Neuronal stem cell (in vitro differentiated cells): ENCODE measurements at regions not wholly inside any gene's neighbourhood (a gene's known extent, or its start where the extent isn't known, plus 50 kb on each side); places are given as distances from the start of the nearest gene placed in this dataset.
A peak's percentile ranks its signal among the peaks of the same experiment; 100 is the strongest.

Experiments used
- DNase-seq: peaks from one replicate; pipeline ENCODE4 v3.0.0-alpha.2; 2013; ENCODE audit warnings: low spot score
- H2AFZ ChIP-seq: one replicate; pipeline ENCODE4 v1.6.1; 2013; ENCODE audit warnings: mild to moderate bottlenecking, low read length, inconsistent platforms
- H2AK5ac ChIP-seq: 2 replicates; pipeline ENCODE4 v1.6.1; 2013; ENCODE audit warnings: low read depth, mild to moderate bottlenecking, inconsistent platforms, low read length, moderate library complexity, mixed read lengths
- H2BK120ac ChIP-seq: 2 replicates; pipeline ENCODE4 v1.6.1; 2013; ENCODE audit warnings: low read depth, mild to moderate bottlenecking, inconsistent platforms, low read length, moderate library complexity, mixed read lengths
- H2BK12ac ChIP-seq: one replicate; pipeline ENCODE4 v1.6.1; 2013; ENCODE audit warnings: low read length, inconsistent platforms
- H2BK15ac ChIP-seq: 2 replicates; pipeline ENCODE4 v1.6.1; 2013; ENCODE audit warnings: mild to moderate bottlenecking, low read length, inconsistent platforms, mixed read lengths
- H2BK5ac ChIP-seq: one replicate; pipeline ENCODE4 v1.6.1; 2013; ENCODE audit warnings: inconsistent platforms, mild to moderate bottlenecking, low read length, moderate library complexity
- H3K14ac ChIP-seq: one replicate; pipeline ENCODE4 v1.6.1; 2013; ENCODE audit warnings: low read length, inconsistent platforms
- H3K18ac ChIP-seq: 2 replicates; pipeline ENCODE4 v1.6.1; 2013; ENCODE audit warnings: low read length, inconsistent platforms
- H3K23ac ChIP-seq: 2 replicates; pipeline ENCODE4 v1.6.1; 2013; ENCODE audit warnings: low read depth, mild to moderate bottlenecking, mixed read lengths, low read length, inconsistent platforms; ENCODE audit not compliant: poor library complexity
- H3K27ac ChIP-seq: replicated peaks from 3 replicates; pipeline ENCODE4 v1.5.1; 2013; ENCODE audit warnings: low read length, inconsistent platforms
- H3K27me3 ChIP-seq, 3 experiments: 2 replicates each; pipeline ENCODE4 v1.6.1; 2013; ENCODE audit warnings: low read length in 3 of 3, mild to moderate bottlenecking in 2 of 3, inconsistent platforms in 1 of 3, low read depth in 1 of 3, mixed read lengths in 1 of 3, moderate library complexity in 1 of 3; ENCODE audit not compliant: control insufficient read depth in 3 of 3, insufficient read depth in 3 of 3
- H3K36me3 ChIP-seq, 2 donors: replicated peaks in 1 of 2; 2 replicates each; pipeline ENCODE4 v1.6.1; 2013; ENCODE audit warnings: low read length in 2 of 2; ENCODE audit not compliant: control insufficient read depth in 2 of 2, insufficient read depth in 2 of 2
- H3K4ac ChIP-seq: 2 replicates; pipeline ENCODE4 v1.6.1; 2013; ENCODE audit warnings: inconsistent platforms, mild to moderate bottlenecking, low read length, moderate library complexity
- H3K4me1 ChIP-seq, 2 donors: 1 replicate in 1 of 2; 2 replicates in 1 of 2; pipeline ENCODE4 v1.6.1; 2013; ENCODE audit warnings: low read length in 2 of 2, low read depth in 1 of 2; ENCODE audit not compliant: control insufficient read depth in 2 of 2, insufficient read depth in 1 of 2
- H3K4me2 ChIP-seq: one replicate; pipeline ENCODE4 v1.6.1; 2013; ENCODE audit warnings: mild to moderate bottlenecking, low read length, inconsistent platforms; ENCODE audit not compliant: insufficient read depth, poor library complexity, severe bottlenecking
- H3K4me3 ChIP-seq, 2 donors: 2 replicates each; pipeline ENCODE4 v1.5.1; 2013; ENCODE audit warnings: low read length in 2 of 2, mild to moderate bottlenecking in 2 of 2, inconsistent platforms in 1 of 2, moderate library complexity in 1 of 2
- H3K79me1 ChIP-seq: one replicate; pipeline ENCODE4 v1.6.1; 2013; ENCODE audit warnings: low read depth, mild to moderate bottlenecking, inconsistent platforms, low read length, moderate library complexity
- H3K9ac ChIP-seq: one replicate; pipeline ENCODE4 v1.6.1; 2013; ENCODE audit warnings: mild to moderate bottlenecking, low read depth, low read length, inconsistent platforms; ENCODE audit not compliant: poor library complexity
- H3K9me3 ChIP-seq, 2 donors: replicated peaks in 1 of 2; 2 replicates each; pipeline versions ENCODE3 to v1.6.1; 2013; ENCODE audit warnings: low read length in 2 of 2, mild to moderate bottlenecking in 2 of 2, inconsistent platforms in 1 of 2, low read depth in 1 of 2, mixed read lengths in 1 of 2, moderate library complexity in 1 of 2; ENCODE audit not compliant: control insufficient read depth in 2 of 2, insufficient read depth in 1 of 2
- H4K8ac ChIP-seq: one replicate; pipeline ENCODE4 v1.6.1; 2013; ENCODE audit warnings: low read depth, mild to moderate bottlenecking, inconsistent platforms, low read length, moderate library complexity
- H4K91ac ChIP-seq: one replicate; pipeline ENCODE4 v1.6.1; 2013; ENCODE audit warnings: low read length, low read depth, mild to moderate bottlenecking, inconsistent platforms; ENCODE audit not compliant: poor library complexity
- WGBS, 2 donors: extraction: QIAGEN DNeasy Blood & Tissue Kit; methylation state at CpG; one replicate each; pipeline ENCODE4 v1.1.7; 2013; ENCODE audit warnings: missing lambda C conversion rate in 2 of 2, mixed read lengths in 1 of 2; ENCODE audit not compliant: insufficient read length in 2 of 2, insufficient replicate concordance in 1 of 2; ENCODE audit errors: extremely low coverage in 2 of 2; 5-methylcytosine and 5-hydroxymethylcytosine counted together

DNA sequence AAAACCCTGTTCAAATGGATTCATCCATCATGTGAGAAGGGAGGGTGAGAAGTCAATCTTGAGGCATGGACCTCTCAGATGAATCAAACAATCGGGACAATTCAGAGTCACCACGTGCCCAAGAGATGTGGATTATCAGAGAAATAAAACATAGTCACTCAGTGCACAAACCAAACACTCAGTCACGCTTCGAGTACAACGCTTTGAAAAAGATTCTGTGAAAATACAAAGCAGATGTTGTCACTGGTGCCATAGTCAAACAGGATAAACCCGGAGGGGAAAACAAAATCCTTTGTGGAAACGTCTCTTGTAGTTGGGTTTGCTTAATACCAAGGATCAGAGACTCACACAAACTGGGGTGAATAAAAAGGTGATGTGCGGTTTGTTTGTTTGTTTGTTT is 188.4 kb downstream of the RRAGC start:
- Histone ChIP-seq H3K9ac (no peak overlapping the region), H2BK12ac (no peak overlapping the region), H3K27ac (no peak overlapping the region), H3K23ac (no peak overlapping the region), H2BK5ac (no peak overlapping the region), H3K4me1 (no peaks in the 10 kb centered on the region), H2BK120ac (no peak overlapping the region), H2BK15ac (no peak overlapping the region), H3K36me3 (no peaks in the 10 kb centered on the region), H4K8ac (no peak overlapping the region), H3K79me1 (no peaks in the 10 kb centered on the region), H3K4me2 (no peak overlapping the region), H3K18ac (no peak overlapping the region), H3K4ac (no peak overlapping the region), H3K14ac (no peak overlapping the region), H3K4me3 (no peak overlapping the region), H3K27me3 (peaks cover 0 to 2% (median 0%) of the 10 kb centered on the region in 3 experiments), H2AK5ac (no peak overlapping the region), H4K91ac (no peak overlapping the region), H2AFZ (no peak overlapping the region), H3K9me3 (peaks cover 0 to 2% of the 10 kb centered on the region in 2 donors)
- DNase-seq, result no peak
- 100% methylated on average over 1 of the region's 8 CpGs; no CpG with 5 or more reads in 1 of the 2 donors for WGBS, 2 donors

DNA sequence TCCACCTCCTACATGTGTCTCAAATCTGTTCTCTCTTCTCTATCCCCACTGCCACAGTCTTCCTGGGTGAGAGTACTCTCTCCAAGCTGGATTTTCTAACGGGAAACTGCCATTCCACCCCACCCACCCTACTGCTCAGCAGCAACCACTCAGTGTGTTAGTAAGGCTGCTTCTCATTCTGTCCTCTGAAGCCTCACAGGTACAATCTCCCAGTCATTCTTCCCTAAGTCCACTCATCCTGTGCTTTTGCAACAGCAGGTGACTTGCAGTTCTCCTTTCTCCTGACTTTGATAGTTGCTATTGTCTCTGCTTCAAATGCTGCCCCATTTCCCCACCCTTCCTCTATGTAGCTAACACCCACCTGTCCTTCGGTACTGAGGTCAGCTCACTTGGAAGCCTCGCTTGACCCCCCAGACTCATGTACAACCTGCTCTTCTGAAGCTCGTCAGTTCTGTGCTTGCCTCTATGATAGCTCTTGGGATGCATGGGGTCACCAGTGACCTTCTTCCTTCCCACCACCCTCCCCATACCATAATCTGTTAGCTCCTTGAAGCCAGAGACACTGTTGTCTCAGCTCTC is 188.9 kb downstream of the RRAGC start:
- no peak overlapping the region for H3K14ac ChIP-seq
- H2AK5ac ChIP-seq, result no peak overlapping the region
- no peak overlapping the region for H2BK120ac ChIP-seq
- no peak overlapping the region for H2BK5ac ChIP-seq
- H2BK15ac ChIP-seq, result no peak overlapping the region
- WGBS, 2 donors, result no CpG with 5 or more reads among the region's 4 CpGs
- H3K36me3 ChIP-seq, result no peaks in the 10 kb centered on the region
- no peak overlapping the region for H2AFZ ChIP-seq
- no peaks in the 10 kb centered on the region for H3K4me1 ChIP-seq
- peak overlapping the region in 1 of 2 donors; percentile 43 for H3K4me3 ChIP-seq
- peaks cover 0 to 3% of the 10 kb centered on the region in 2 donors for H3K9me3 ChIP-seq
- DNase-seq, result no peak
- no peak overlapping the region for H3K27ac ChIP-seq
- H4K8ac ChIP-seq, result no peak overlapping the region
- no peak overlapping the region for H3K4me2 ChIP-seq
- H4K91ac ChIP-seq, result no peak overlapping the region
- H3K9ac ChIP-seq, result no peak overlapping the region
- no peaks in the 10 kb centered on the region for H3K79me1 ChIP-seq
- H2BK12ac ChIP-seq, result no peak overlapping the region
- no peak overlapping the region for H3K4ac ChIP-seq
- no peak overlapping the region for H3K18ac ChIP-seq
- H3K23ac ChIP-seq, result no peak overlapping the region
- H3K27me3 ChIP-seq, result peaks cover 0 to 2% (median 0%) of the 10 kb centered on the region in 3 experiments

DNA sequence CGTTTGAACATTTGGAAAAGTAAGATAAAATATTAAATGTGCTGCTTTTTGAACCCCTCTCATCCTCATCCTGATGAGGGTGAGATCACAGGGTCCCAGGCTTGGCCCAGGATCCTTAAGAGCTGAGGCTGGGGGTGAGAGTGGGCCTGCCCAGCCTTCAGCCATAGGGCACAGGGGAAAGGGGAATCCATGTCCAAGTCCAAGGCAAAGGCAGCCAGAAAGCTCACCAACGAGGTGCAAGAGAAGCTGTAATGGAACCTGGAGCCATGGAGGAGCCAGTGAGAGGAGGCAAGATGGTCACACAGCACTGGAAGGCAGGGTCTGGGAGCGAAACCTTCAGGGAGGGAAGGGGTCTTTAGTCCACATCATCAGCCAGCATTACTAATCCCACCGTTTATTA is 191.9 kb downstream of the RRAGC start:
- H3K4me2 ChIP-seq, result no peak overlapping the region
- H3K4ac ChIP-seq, result no peak overlapping the region
- H3K23ac ChIP-seq, result no peak overlapping the region
- H2BK120ac ChIP-seq, result no peak overlapping the region
- H3K18ac ChIP-seq, result no peak overlapping the region
- no peak overlapping the region for H3K27ac ChIP-seq
- H3K9me3 ChIP-seq, result peaks cover 0 to 3% of the 10 kb centered on the region in 2 donors
- WGBS, 2 donors, result no CpG with 5 or more reads among the region's 4 CpGs
- no peak overlapping the region for H2AFZ ChIP-seq
- no peak overlapping the region for H2AK5ac ChIP-seq
- H3K27me3 ChIP-seq, result no peaks in the 10 kb centered on the region
- no peak overlapping the region for H3K14ac ChIP-seq
- no peak overlapping the region for H2BK5ac ChIP-seq
- no peaks in the 10 kb centered on the region for H3K36me3 ChIP-seq
- DNase-seq, result no peak
- no peak overlapping the region for H4K91ac ChIP-seq
- no peak overlapping the region for H2BK15ac ChIP-seq
- H3K9ac ChIP-seq, result no peak overlapping the region
- no peak overlapping the region for H3K4me3 ChIP-seq
- H3K4me1 ChIP-seq, result no peaks in the 10 kb centered on the region
- no peak overlapping the region for H2BK12ac ChIP-seq
- no peak overlapping the region for H4K8ac ChIP-seq
- no peaks in the 10 kb centered on the region for H3K79me1 ChIP-seq

DNA sequence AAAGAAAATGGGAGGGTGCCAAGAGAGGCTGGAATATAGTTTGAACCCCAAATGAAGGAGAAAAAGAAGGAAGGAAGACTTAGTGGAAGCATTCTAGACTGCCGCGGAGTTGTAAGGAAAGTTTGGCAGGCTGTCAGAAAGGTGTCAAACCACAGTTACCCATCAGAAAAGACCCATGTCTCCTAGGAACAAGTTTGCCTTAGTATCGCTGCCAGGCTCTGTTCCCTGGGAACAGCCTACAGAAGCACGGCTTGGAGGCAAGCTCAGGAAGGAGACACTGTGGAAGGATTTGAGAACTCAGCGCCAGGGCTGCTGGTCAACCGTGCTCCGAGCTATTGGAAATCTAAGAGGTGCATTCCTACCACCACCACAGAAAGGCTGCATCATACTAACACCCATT is 197.4 kb downstream of the RRAGC start:
- no peak for DNase-seq
- no CpG with 5 or more reads among the region's 7 CpGs for WGBS, 2 donors

More for the DNA sequence above, 197.4 kb downstream of the RRAGC start:
- H3K18ac ChIP-seq, result peak overlapping the region; percentile 65
- H3K4me3 ChIP-seq, result no peak overlapping the region
- H2AK5ac ChIP-seq, result no peak overlapping the region
- no peak overlapping the region for H3K4ac ChIP-seq
- no peak overlapping the region for H2BK5ac ChIP-seq
- no peak overlapping the region for H2AFZ ChIP-seq
- no peak overlapping the region for H3K23ac ChIP-seq
- no peak overlapping the region for H2BK120ac ChIP-seq
- no peaks in the 10 kb centered on the region for H3K79me1 ChIP-seq
- peaks cover 0 to 8% of the 10 kb centered on the region in 2 donors for H3K9me3 ChIP-seq
- no peak overlapping the region for H3K14ac ChIP-seq
- no peak overlapping the region for H4K91ac ChIP-seq
- H3K36me3 ChIP-seq, result no peaks in the 10 kb centered on the region
- no peak overlapping the region for H4K8ac ChIP-seq
- no peak overlapping the region for H3K4me2 ChIP-seq
- no peaks in the 10 kb centered on the region for H3K4me1 ChIP-seq
- H3K27ac ChIP-seq, result no peak overlapping the region
- peaks cover 0 to 3% (median 0%) of the 10 kb centered on the region in 3 experiments for H3K27me3 ChIP-seq
- H2BK15ac ChIP-seq, result peak overlapping the region; percentile 61
- H3K9ac ChIP-seq, result no peak overlapping the region
- no peak overlapping the region for H2BK12ac ChIP-seq
